GM12878 (cell line): ENCODE measurements at regions not wholly inside any gene's neighbourhood (a gene's known extent, or its start where the extent isn't known, plus 50 kb on each side); places are given as distances from the start of the nearest gene placed in this dataset.

Experiments used
- ASH2L ChIP-seq: fragments of 300-600, 200-600 bp; sonication (generic); IDR thresholded peaks from 2 replicates; pipeline ENCODE4 v1.6.1; 2017; ENCODE audit warnings: low read depth, mild to moderate bottlenecking, borderline replicate concordance
- ATF2 ChIP-seq: IDR thresholded peaks from 2 replicates; pipeline ENCODE4 v1.6.1; 2012; ENCODE audit warnings: low read length, inconsistent platforms
- BCL3 ChIP-seq: IDR thresholded peaks from 2 replicates; pipeline ENCODE4 v1.6.1; 2011; ENCODE audit warnings: borderline replicate concordance, low read depth, mild to moderate bottlenecking, moderate library complexity, low read length; ENCODE audit not compliant: insufficient read depth, poor library complexity, severe bottlenecking
- BHLHE40 ChIP-seq, 2 experiments: fragments of 450-650 bp in 1 of 2; IDR thresholded peaks; 2 replicates each; pipeline ENCODE4 v1.6.1; 2011 to 2017; ENCODE audit warnings: low read depth in 2 of 2, borderline replicate concordance in 1 of 2, improper control_type of control experiment in 1 of 2, low read length in 1 of 2, mild to moderate bottlenecking in 1 of 2
- CHD1 ChIP-seq: IDR thresholded peaks from 2 replicates; pipeline ENCODE4 v1.6.1; 2012; ENCODE audit warnings: low read depth, low read length, improper control_type of control experiment
- ETV6 ChIP-seq, 2 experiments: fragments of 450-650 bp in 1 of 2; IDR thresholded peaks in 1 of 2; conservative IDR thresholded peaks in 1 of 2; 2 replicates each; pipeline ENCODE4 v1.6.1; 2014; ENCODE audit warnings: antibody characterized with exemption in 1 of 2, borderline replicate concordance in 1 of 2, low read depth in 1 of 2, mild to moderate bottlenecking in 1 of 2, moderate library complexity in 1 of 2
- IRF5 ChIP-seq: fragments of 450-650 bp; IDR thresholded peaks from 2 replicates; pipeline ENCODE4 v1.6.1; 2017; ENCODE audit warnings: borderline replicate concordance
- LARP7 ChIP-seq: fragments of 450-650 bp; IDR thresholded peaks from 2 replicates; pipeline ENCODE4 v1.6.1; 2017; ENCODE audit warnings: mild to moderate bottlenecking
- NFIC ChIP-seq: IDR thresholded peaks from 2 replicates; pipeline ENCODE4 v1.6.1; 2012; ENCODE audit warnings: low read depth, mild to moderate bottlenecking, inconsistent platforms, low read length, moderate library complexity
- NRF1 ChIP-seq: conservative IDR thresholded peaks from 2 replicates; pipeline ENCODE4 v1.6.1; 2011; ENCODE audit warnings: mild to moderate bottlenecking, low read depth, low read length, improper control_type of control experiment
- RAD51 ChIP-seq: fragments of 450-650 bp; IDR thresholded peaks from 2 replicates; pipeline ENCODE4 v1.6.1; 2016; ENCODE audit warnings: moderate library complexity, mild to moderate bottlenecking, inconsistent platforms
- REST ChIP-seq: IDR thresholded peaks from 2 replicates; pipeline ENCODE4 v1.6.1; 2012; ENCODE audit warnings: mild to moderate bottlenecking, low read depth, low read length
- RUNX3 ChIP-seq: IDR thresholded peaks from 2 replicates; pipeline ENCODE4 v1.6.1; 2012; ENCODE audit warnings: low read length, inconsistent platforms
- SIN3A ChIP-seq: IDR thresholded peaks from 2 replicates; pipeline ENCODE4 v1.6.1; 2012; ENCODE audit warnings: low read depth, low read length, improper control_type of control experiment
- TCF12 ChIP-seq: IDR thresholded peaks from 2 replicates; pipeline ENCODE4 v1.6.1; 2011; ENCODE audit warnings: low read depth, mild to moderate bottlenecking, low read length
- YBX1 ChIP-seq: fragments of 450-650 bp; IDR thresholded peaks from 2 replicates; pipeline ENCODE4 v1.6.1; 2016; ENCODE audit warnings: antibody characterized with exemption
- ZBTB40 ChIP-seq: fragments of 450-650 bp; IDR thresholded peaks from 2 replicates; pipeline ENCODE4 v1.6.1; 2016; ENCODE audit warnings: mild to moderate bottlenecking, moderate library complexity, borderline replicate concordance
- ZNF217 ChIP-seq: fragments of 450-650 bp; IDR thresholded peaks from 2 replicates; pipeline ENCODE4 v1.6.1; 2017; ENCODE audit warnings: antibody characterized with exemption, mild to moderate bottlenecking
- ZNF274 ChIP-seq: IDR thresholded peaks from one replicate; pipeline ENCODE4 v1.8.0; 2011; ENCODE audit not compliant: insufficient read length, insufficient read depth

- no peak for TF ChIP-seq BCL3
- TF ChIP-seq BHLHE40 (IDR thresholded peaks at IDR 0.05; ENCODE audit: borderline replicate concordance in 1 of 2, low read depth in 2 of 2, low read length in 1 of 2): no peak
- TF ChIP-seq SIN3A: no peak
- TF ChIP-seq IRF5: no peak
- no peak for TF ChIP-seq NRF1
- TF ChIP-seq ASH2L: no peak; the same call in 1 of the 2 replicates
- no peak for TF ChIP-seq TCF12
- no peak for TF ChIP-seq ZNF274
- peak; percentile 8; the same call in 1 of the 2 replicates for TF ChIP-seq NFIC
- TF ChIP-seq ZNF217: peak; percentile 14; the same call in 1 of the 2 replicates
- TF ChIP-seq CHD1: no peak
- TF ChIP-seq ATF2: peak; percentile 53
- peak; percentile 72 for TF ChIP-seq RUNX3
- TF ChIP-seq LARP7: no peak
- no peak for TF ChIP-seq REST
- peak; percentile 69; the same call in 1 of the 2 replicates for TF ChIP-seq ZBTB40
- TF ChIP-seq ETV6 (conservative IDR thresholded peaks at IDR 0.05 in 1 of 2, IDR thresholded peaks at IDR 0.05 in 1 of 2; ENCODE audit: borderline replicate concordance in 1 of 2, low read depth in 1 of 2): no peak
- TF ChIP-seq YBX1: no peak
- TF ChIP-seq RAD51: no peak
Measured at GRCh38 chr10:3836222-3836820, 51.3 kb upstream of the KLF6 start (continued).
